ENCODE measurements at regions not wholly inside any gene's neighbourhood (a gene's known extent, or its start where the extent isn't known, plus 50 kb on each side); places are given as distances from the start of the nearest gene placed in this dataset.
"Not testable (repeated sequence)": the region's sequence is repeated elsewhere in the genome, so short reads cannot be mapped to it uniquely, and the experiment has no call there.

- no peak for TF ChIP-seq CTCF (IDR thresholded peaks at IDR 0.05; ENCODE audit: low read depth, low read length, missing control alignments)
- H3K4me3 ChIP-seq (ENCODE audit: low read depth, low read length): no peak overlapping the region
- DNase-seq (ENCODE audit: low read depth): no peak
Measured at GRCh38 chr6:92977018-92977417, 442.3 kb downstream of the EPHA7 start.

DNA sequence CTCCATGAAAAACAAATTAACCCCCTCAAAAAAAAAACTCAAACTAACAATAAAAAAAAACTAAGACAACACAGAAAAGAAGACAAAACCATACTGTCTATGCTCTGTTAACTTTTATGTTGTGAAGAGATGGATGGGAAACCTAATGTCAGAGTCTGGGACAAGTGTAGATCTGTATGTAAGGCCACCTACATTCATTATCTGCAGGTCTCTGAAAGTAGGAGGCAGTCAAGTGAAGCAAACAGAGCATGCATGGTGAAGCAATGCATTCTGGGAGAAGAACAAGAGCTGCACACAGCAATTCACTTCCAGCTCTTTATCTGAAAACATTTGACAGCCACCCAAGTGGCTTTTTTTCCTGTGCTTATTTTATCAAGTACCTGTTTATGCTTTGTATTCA, 452.0 kb downstream of the EPHA7 start:
- DNase-seq (ENCODE audit: low read depth): no peak
- TF ChIP-seq CTCF (IDR thresholded peaks at IDR 0.05; ENCODE audit: low read depth, low read length, missing control alignments): no peak
- no peak overlapping the region for H3K4me3 ChIP-seq (ENCODE audit: low read depth, low read length)

DNA sequence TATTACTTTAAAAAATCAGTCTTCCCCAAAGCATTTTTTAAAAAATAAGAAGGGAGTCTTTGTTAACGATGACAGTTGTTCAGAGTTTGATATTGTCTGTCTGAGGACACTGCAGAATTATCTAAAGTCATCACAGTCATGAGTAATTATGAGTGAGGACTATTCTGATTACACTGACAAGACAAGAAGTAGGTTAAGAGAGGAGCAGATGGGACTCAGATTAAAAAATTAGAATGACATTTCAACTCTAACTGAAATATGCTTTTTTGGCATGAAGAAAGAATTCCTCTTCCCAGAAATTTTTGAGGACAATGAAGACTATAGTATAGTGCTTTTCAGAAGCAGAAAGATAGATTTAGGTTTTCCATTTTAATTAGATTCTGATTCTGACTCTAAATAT, 456.5 kb downstream of the EPHA7 start:
- no peak overlapping the region for H3K4me3 ChIP-seq (ENCODE audit: low read depth, low read length)
- no peak for TF ChIP-seq CTCF (IDR thresholded peaks at IDR 0.05; ENCODE audit: low read depth, low read length, missing control alignments)
- no peak for DNase-seq (ENCODE audit: low read depth)

GRCh38 chr6:92952111-92952510, 467.2 kb downstream of the EPHA7 start:
- not testable (repeated sequence) for DNase-seq (ENCODE audit: low read depth); H3K4me3 ChIP-seq (ENCODE audit: low read depth, low read length)

DNA sequence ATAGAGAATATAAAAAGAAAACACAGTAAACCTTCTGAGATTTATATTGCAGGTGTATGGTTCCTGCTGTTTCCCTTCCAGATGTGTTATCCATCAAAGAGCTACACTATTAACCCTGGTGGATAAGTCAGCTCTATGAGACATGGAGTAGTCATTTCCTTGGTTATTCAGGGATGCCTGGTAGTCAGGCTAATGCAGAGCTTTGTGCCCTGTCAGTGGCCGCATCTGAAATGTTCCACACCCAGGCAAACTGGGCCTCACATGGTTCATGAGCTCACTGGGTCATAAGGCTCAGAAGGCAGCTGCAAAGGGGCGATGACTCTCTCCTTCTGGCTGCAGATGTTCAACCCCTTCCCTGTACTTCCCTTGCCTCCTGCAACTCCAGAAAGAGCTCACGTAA, 473.6 kb downstream of the EPHA7 start:
- DNase-seq (ENCODE audit: low read depth): no peak

GRCh38 chr6:92944132-92944531, 475.2 kb downstream of the EPHA7 start:
- TF ChIP-seq CTCF (IDR thresholded peaks at IDR 0.05; ENCODE audit: low read depth, low read length, missing control alignments): no peak
- no peak overlapping the region for H3K4me3 ChIP-seq (ENCODE audit: low read depth, low read length)
- no peak for DNase-seq (ENCODE audit: low read depth)

More for the DNA sequence above, 473.6 kb downstream of the EPHA7 start:
- TF ChIP-seq CTCF (IDR thresholded peaks at IDR 0.05; ENCODE audit: low read depth, low read length, missing control alignments): no peak
- H3K4me3 ChIP-seq (ENCODE audit: low read depth, low read length): no peak overlapping the region

DNA sequence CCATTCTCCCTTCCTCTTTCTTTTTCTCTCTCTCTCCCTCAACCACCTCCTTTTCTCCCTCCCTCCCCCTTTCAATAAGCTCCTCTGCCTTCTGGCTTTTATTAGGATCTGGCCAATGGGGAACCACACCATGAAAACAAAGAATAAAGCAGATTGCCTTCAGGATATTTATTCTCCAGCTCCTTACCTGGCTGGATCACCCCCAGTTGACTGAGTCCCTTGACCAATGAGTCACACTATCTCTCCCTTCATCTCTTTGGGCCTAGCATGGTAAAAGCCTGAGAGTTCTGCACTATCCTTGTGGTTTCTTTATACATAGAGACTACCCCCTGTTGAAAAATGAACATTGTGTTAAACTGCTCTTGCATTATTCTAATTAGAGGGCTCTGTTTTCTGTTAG, 476.8 kb downstream of the EPHA7 start:
- no peak for TF ChIP-seq CTCF (IDR thresholded peaks at IDR 0.05; ENCODE audit: low read depth, low read length, missing control alignments)

GRCh38 chr6:92934625-92935024, 484.7 kb downstream of the EPHA7 start:
- DNase-seq (ENCODE audit: low read depth): no peak
- TF ChIP-seq CTCF (IDR thresholded peaks at IDR 0.05; ENCODE audit: low read depth, low read length, missing control alignments): no peak
- no peak overlapping the region for H3K4me3 ChIP-seq (ENCODE audit: low read depth, low read length)

More for the DNA sequence above, 476.8 kb downstream of the EPHA7 start:
- no peak for DNase-seq (ENCODE audit: low read depth)
- no peak overlapping the region for H3K4me3 ChIP-seq (ENCODE audit: low read depth, low read length)
